HEK293 (cell line): ENCODE measurements at regions not wholly inside any gene's neighbourhood (a gene's known extent, or its start where the extent isn't known, plus 50 kb on each side); places are given as distances from the start of the nearest gene placed in this dataset.

Experiments
- CTCF ChIP-seq: fragments of 450-650 bp; formaldehyde crosslinking; IDR thresholded peaks from 2 replicates; pipeline ENCODE4 v1.5.1; 2016; ENCODE audit warnings: missing biosample characterization, missing genetic modification characterization
- EGR2 ChIP-seq: fragments of 450-650 bp; formaldehyde crosslinking; IDR thresholded peaks from 2 replicates; pipeline ENCODE4 v1.5.1; 2016; ENCODE audit warnings: low read depth, missing biosample characterization, missing genetic modification characterization
- REST ChIP-seq: fragments of 450-650 bp; formaldehyde crosslinking; IDR thresholded peaks from 2 replicates; pipeline ENCODE4 v1.5.1; 2016; ENCODE audit warnings: missing biosample characterization, missing genetic modification characterization
- ZNF175 ChIP-seq: fragments of 450-650 bp; formaldehyde crosslinking; IDR thresholded peaks from 2 replicates; pipeline ENCODE4 v1.5.1; 2016; ENCODE audit warnings: missing biosample characterization, missing genetic modification characterization
- ZNF362 ChIP-seq: fragments of 450-650 bp; formaldehyde crosslinking; IDR thresholded peaks from 2 replicates; pipeline ENCODE4 v1.5.1; 2016; ENCODE audit warnings: missing biosample characterization, missing genetic modification characterization
- ZNF530 ChIP-seq: fragments of 450-650 bp; formaldehyde crosslinking; IDR thresholded peaks from 2 replicates; pipeline ENCODE4 v1.5.1; 2016; ENCODE audit warnings: low read depth, missing biosample characterization, missing genetic modification characterization
- ZNF580 ChIP-seq: fragments of 450-650 bp; formaldehyde crosslinking; IDR thresholded peaks from 2 replicates; pipeline ENCODE4 v1.5.1; 2016; ENCODE audit warnings: missing biosample characterization, missing genetic modification characterization
- ZNF76 ChIP-seq: fragments of 450-650 bp; formaldehyde crosslinking; IDR thresholded peaks from 2 replicates; pipeline ENCODE4; 2016; ENCODE audit warnings: low read depth, missing biosample characterization, missing genetic modification characterization, borderline replicate concordance
- ZXDB ChIP-seq: fragments of 450-650 bp; formaldehyde crosslinking; IDR thresholded peaks from 2 replicates; pipeline ENCODE4 v1.5.1; 2016; ENCODE audit warnings: missing biosample characterization, missing genetic modification characterization
- TF ChIP-seq, protein P1 (sequence below): fragments of 450-650 bp; formaldehyde crosslinking; IDR thresholded peaks from 2 replicates; pipeline ENCODE4 v1.5.1; 2016; ENCODE audit warnings: missing biosample characterization, missing genetic modification characterization

DNA sequence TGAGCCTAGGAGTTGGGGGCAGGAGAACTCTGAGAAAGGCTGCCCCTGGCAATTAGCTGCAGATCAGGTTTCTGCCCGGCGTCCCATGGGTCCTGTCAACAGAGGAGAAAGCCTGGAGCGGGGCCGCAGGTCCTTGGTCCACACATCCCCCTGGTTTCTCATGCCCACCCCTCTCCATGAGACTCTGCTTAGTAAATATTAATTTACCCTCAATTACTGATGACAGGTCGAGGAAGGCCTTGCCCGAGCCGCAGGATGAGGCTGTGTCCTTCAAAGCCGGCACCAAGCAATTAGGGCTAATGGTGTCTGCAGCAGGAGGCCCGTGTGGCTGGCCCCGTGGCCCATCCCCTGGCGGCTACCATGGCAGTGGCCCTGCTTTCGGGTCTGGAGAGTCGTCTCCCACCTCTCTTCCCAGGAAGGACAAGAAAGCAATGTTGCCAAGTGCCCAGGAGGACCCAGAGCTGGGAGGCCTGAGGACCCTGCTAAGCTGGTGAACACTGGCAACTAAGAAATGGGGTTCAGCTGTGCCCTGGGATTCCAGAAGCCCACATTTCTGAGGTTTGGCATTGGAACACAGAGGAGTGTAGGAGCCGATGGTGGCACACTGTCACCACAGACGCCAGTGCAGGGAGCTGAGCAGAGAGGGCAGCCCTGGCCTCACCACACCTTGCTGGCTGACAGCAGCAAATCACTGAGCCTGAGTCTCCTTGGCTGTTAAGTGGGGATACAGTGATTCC lies 114.6 kb downstream of the CPZ start:
- no peak for TF ChIP-seq ZNF76 (tag by site-specific recombination)
- no peak for TF ChIP-seq CTCF (tag by site-specific recombination)
- TF ChIP-seq REST (tag by site-specific recombination), result no peak
- TF ChIP-seq ZNF175 (tag by site-specific recombination), result no peak
- no peak for TF ChIP-seq EGR2 (tag by site-specific recombination)
- TF ChIP-seq ZNF530 (tag by site-specific recombination), result no peak
- no peak for TF ChIP-seq ZNF362 (tag by site-specific recombination)
- TF ChIP-seq, protein P1, sequence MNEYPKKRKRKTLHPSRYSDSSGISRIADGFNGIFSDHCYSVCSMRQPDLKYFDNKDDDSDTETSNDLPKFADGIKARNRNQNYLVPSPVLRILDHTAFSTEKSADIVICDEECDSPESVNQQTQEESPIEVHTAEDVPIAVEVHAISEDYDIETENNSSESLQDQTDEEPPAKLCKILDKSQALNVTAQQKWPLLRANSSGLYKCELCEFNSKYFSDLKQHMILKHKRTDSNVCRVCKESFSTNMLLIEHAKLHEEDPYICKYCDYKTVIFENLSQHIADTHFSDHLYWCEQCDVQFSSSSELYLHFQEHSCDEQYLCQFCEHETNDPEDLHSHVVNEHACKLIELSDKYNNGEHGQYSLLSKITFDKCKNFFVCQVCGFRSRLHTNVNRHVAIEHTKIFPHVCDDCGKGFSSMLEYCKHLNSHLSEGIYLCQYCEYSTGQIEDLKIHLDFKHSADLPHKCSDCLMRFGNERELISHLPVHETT (tag by site-specific recombination), result no peak
- TF ChIP-seq ZNF580 (tag by site-specific recombination), result no peak
- TF ChIP-seq ZXDB (tag by site-specific recombination), result no peak
